ENCODE measurements at regions not wholly inside any gene's neighbourhood (a gene's known extent, or its start where the extent isn't known, plus 50 kb on each side); places are given as distances from the start of the nearest gene placed in this dataset.

- DNase-seq = no peak
Observed at GRCh38 chr6:170212956-170213636, 77.8 kb downstream of the DLL1 start.

GRCh38 chr6:170212051-170212756, 78.7 kb downstream of the DLL1 start:
- DNase-seq = no peak

DNA sequence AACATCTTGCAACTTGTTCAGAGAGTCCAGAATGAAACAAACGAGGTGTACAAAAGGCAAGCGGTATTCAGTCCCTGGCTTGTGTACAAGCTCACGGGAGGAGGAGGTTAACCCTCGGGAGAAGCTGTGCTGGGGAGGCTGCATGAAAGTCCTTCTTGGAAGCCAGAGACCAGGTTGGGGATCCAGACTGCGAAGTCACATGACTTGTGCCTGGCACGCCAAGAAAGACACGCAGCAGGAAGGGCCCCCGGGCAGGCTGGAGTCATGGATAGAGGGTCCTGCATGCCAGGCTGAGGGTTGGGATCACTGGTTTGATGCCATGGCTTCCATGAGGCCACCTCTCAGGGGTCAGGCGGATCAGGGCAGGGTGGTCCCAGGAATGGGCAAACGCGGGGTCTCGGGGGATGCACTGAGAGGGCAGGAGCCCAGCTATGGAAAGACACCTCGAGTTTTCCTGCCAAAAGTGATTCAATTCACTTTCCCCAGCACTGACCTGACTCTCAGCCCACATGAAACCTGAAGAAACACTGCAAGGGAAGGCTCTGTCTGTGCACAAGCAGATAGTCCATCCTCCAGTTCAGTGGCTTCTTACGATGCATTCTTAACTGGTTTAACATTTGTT, 79.4 kb downstream of the DLL1 start:
- no peak for DNase-seq

GRCh38 chr6:170210651-170211403, 80.1 kb downstream of the DLL1 start:
- no peak for DNase-seq

GRCh38 chr6:170210026-170210390, 80.9 kb downstream of the DLL1 start:
- DNase-seq = no peak

- no peak for DNase-seq
Observed at GRCh38 chr6:170209354-170210025, 81.4 kb downstream of the DLL1 start.

DNA sequence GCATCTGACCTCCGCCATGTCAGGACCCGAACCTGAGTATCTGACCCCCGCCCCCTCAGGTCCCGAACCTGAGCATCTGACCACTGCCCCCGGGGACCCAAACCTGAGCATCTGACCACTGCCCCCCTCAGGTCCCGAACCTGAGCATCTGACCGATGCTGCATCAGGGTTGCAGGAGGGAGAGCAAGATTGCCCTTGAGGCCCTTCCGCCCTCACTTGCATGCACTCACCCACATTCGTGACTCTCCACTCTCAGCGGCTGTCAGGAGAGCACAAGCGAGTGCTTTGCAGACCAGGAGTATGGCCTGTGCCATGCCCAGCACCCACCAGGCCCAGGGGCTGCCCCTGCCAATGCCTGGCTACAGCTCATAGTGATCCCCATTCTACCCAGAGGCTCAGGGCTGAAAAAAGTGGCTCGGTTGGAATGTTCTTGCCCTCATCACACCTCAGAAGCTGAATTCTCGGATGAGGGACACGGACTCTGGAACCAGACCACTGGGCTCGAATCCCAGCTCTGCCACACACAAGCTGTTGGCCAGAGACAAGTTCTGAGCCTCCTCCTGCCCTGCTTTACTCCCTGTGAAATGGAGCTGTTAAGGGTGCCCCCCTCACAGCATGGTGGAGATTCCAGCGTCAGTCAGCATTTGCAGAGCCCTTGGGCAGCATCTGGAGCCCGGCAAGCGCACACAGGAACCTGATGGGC, 82.1 kb downstream of the DLL1 start:
- DNase-seq = no peak

GRCh38 chr6:170208182-170208601, 82.7 kb downstream of the DLL1 start:
- DNase-seq = no peak

DNA sequence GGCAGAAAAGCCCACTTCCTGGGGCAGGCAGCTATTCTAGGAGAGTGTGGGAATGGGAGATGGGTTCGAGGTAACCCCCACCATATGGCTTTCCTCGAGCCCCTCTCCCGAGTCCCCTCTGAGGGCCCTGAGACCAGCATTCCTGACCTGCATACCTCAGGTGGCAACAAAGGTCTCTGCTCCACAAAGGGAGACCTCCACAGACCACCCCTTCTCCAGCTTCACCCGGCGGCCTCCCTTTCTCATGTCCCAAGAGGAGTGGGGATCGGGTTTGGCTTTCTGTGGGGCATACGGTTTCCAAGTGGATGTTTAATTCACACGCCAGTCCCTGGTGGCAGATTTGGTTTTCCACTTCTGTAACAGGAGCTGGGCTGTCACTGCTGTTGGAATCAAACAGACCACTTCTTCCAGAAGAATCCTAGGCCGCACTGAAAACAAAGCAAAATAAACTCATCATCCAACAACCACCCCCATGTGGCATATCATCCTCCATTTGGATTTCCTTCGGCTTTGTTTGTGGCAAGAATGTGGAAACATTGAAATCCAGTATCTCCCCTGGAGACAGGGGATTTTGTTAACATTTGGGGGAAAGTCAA, 83.2 kb downstream of the DLL1 start:
- no peak for DNase-seq

DNA sequence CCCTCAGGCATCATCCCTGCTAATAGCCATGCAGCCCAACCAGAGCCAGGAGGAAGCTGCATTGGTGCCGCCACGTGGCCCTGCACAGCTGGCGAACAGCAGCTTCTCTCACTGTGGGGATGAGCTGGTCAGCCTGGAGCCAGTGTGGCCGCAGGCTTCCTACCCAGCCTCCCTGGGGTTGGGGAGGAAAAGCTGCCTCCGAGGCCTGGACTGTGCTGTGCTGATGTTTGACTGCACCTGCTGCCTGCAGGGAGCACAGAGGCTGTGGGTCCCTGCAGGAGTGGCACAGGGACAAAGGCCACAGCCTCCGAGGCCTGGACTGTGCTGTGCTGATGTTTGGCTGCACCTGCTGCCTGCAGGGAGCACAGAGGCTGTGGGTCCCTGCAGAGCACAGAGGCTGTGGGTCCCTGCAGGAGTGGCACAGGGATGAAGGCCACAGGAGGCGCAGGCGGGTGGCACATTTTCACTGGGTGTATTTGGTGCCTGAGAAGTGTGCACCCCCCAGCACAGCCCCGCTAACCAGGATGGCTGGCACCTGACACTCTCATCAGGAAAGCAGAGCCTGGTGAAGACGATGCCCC, 83.9 kb downstream of the DLL1 start:
- no peak for DNase-seq

GRCh38 chr6:170206317-170206621, 84.6 kb downstream of the DLL1 start:
- no peak for DNase-seq

DNA sequence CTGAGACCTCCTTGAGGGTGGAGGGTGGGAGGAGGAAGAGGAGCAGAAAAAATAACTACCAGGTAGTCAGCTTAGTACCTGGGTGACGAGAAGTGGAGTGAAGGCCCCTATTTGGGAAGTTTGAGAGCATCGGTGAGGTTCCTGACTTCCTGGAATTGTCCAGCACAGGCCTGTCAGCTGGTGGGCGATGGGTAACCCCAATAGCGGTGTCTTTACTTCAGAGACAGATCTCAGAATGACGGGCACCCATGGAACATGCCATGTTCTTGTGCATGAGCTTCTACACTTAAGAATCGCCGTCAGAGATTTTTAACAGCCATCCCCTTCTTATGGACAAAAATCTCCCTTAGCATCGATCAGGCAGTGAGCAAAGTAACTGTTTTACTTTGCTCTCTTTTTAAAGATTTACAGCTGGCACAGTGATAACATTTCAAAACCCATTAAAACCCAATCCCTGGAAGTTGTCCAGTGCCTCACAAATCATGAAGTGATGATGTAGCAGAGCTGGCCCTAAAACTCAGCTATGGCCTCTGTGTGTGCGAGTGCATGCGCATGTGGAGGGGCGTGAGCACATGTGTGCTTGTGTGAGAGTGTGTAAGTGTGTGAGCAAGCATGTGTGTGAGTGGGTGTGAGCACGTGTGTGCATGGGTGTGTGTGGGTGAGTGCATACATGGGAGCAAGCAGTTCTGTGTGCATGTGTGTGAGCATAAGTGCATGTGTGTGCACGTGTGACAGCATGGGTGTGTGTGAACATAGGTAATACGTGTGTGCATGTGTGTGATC, 85.2 kb downstream of the DLL1 start:
- no peak for DNase-seq

GRCh38 chr6:170205126-170205525, 85.8 kb downstream of the DLL1 start:
- no peak for DNase-seq

- DNase-seq = no peak
Observed at GRCh38 chr6:170203212-170203611, 87.7 kb downstream of the DLL1 start.

GRCh38 chr6:170202416-170203135, 88.3 kb downstream of the DLL1 start:
- DNase-seq = no peak

GRCh38 chr6:170201361-170201760, 89.5 kb downstream of the DLL1 start:
- DNase-seq = no peak

GRCh38 chr6:170200458-170200891, 90.4 kb downstream of the DLL1 start:
- DNase-seq = no peak

GRCh38 chr6:170199716-170200115, 91.2 kb downstream of the DLL1 start:
- DNase-seq = no peak

DNA sequence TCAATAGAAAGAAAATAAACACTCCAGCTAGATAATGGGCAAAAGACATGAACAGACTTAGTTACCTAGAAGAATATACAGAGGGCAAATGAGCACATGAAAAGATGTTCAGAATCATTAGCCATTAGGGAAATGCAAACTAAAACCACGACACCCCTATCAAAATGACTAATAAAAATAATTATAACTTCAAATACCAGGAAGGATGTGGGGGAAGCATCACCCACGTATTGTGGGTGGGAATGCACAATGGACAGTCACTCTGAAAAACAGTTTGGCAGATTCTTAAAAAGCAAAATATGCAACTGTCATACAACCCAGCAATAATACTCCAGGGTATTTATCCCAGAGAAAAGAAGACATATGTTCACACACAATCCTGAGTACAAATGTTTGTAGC, 92.6 kb downstream of the DLL1 start:
- DNase-seq = no peak

DNA sequence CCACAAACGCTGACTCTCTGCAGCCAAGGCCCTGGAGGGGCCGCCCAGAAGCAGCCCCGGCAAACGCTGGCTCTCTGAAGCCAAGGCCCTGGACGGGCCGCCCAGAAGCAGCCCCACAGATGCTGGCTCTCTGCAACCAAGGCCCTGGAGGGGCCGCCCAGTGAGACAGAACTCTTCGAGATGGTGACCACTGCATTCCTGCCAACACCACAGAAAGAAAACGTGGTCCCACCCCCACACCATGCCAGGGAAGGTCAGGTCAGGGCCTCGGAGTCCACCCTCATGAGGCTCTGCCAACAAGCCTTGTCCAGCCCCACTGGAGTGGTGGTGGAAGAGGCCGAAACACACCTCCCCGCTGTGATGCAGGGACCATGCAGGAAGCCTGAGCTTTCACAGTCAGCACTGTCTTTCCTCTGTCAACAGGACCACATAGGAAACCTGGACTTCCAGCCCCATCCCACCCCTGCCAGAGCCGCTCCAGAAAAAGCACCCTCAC, 97.5 kb downstream of the DLL1 start:
- DNase-seq = no peak

Data from GDM1 (cell line).